Right lobe of liver (tissue), 4 donors: ENCODE measurements at regions not wholly inside any gene's neighbourhood (a gene's known extent, or its start where the extent isn't known, plus 50 kb on each side); places are given as distances from the start of the nearest gene placed in this dataset.

ENCODE experiments used
- CTCF ChIP-seq, 4 donors: fragments of 200-600 bp in 3 of 4; fragments of 450-650 bp in 1 of 4; IDR thresholded peaks; one replicate each; pipeline versions ENCODE4 v1.5.1 to v1.8.0; 2016 to 2022; ENCODE audit warnings: antibody characterized with exemption in 4 of 4, mild to moderate bottlenecking in 2 of 4
- POLR2A ChIP-seq: fragments of 450-650 bp; IDR thresholded peaks from one replicate; pipeline ENCODE4 v1.6.1; 2017; ENCODE audit warnings: antibody characterized with exemption, mild to moderate bottlenecking
- donor health status: DM: no; HTN: no; CAD: no.
- donor health status: DM: no; HTN: no; CAD: no.
- donor health status: DM: no; HTN: yes; CAD: no.

- no peak for TF ChIP-seq CTCF (IDR thresholded peaks at IDR 0.05)
- TF ChIP-seq POLR2A = no peak
Observed at GRCh38 chr7:20542594-20542993, 72.9 kb upstream of the ABCB5 start.
